Fibroblast of lung (primary cell): ENCODE measurements at regions not wholly inside any gene's neighbourhood (a gene's known extent, or its start where the extent isn't known, plus 50 kb on each side); places are given as distances from the start of the nearest gene placed in this dataset.

Source experiments
- DNase-seq, 2 donors: peaks; one replicate each; pipeline versions ENCODE4 v3.0.0 to v3.0.0-alpha.2; 2010; ENCODE audit warnings: low read depth in 2 of 2
- H2AFZ ChIP-seq: 2 replicates; pipeline ENCODE4 v1.5.1; 2012; ENCODE audit warnings: low read length, control low read depth, inconsistent platforms
- H3K27ac ChIP-seq: 2 replicates; pipeline ENCODE4 v1.5.1; 2011; ENCODE audit warnings: low read length, control low read depth; ENCODE audit not compliant: insufficient read depth
- H3K27me3 ChIP-seq: 2 replicates; pipeline ENCODE4 v1.5.1; 2011; ENCODE audit warnings: mild to moderate bottlenecking, low read length; ENCODE audit not compliant: control insufficient read depth, insufficient read depth
- H3K36me3 ChIP-seq: 2 replicates; pipeline ENCODE4 v1.5.1; 2011; ENCODE audit warnings: low read length; ENCODE audit not compliant: control insufficient read depth, insufficient read depth
- H3K4me1 ChIP-seq: 2 replicates; pipeline ENCODE4 v1.5.1; 2011; ENCODE audit warnings: low read length; ENCODE audit not compliant: control insufficient read depth, insufficient read depth; ENCODE audit errors: extremely low read depth
- H3K4me2 ChIP-seq: 2 replicates; pipeline ENCODE4 v1.5.1; 2011; ENCODE audit warnings: low read length, control low read depth; ENCODE audit not compliant: insufficient read depth; ENCODE audit errors: extremely low read depth
- H3K4me3 ChIP-seq, 4 experiments: fragments of 200-600 bp in 1 of 4; sonication (generic) in 1 of 4; replicated peaks in 1 of 4; 2 replicates each; pipeline ENCODE4 v1.5.1; 2011 to 2016; ENCODE audit warnings: low read length in 4 of 4, low read depth in 3 of 4, mild to moderate bottlenecking in 3 of 4, control low read depth in 2 of 4, inconsistent platforms in 1 of 4, mixed read lengths in 1 of 4; ENCODE audit not compliant: insufficient read depth in 1 of 4; ENCODE audit errors: control extremely low read depth in 1 of 4
- H3K79me2 ChIP-seq: 2 replicates; pipeline ENCODE4 v1.5.1; 2012; ENCODE audit warnings: mild to moderate bottlenecking, low read length, inconsistent platforms; ENCODE audit not compliant: control insufficient read depth, insufficient read depth
- H3K9ac ChIP-seq: 2 replicates; pipeline ENCODE4 v1.5.1; 2011; ENCODE audit warnings: mild to moderate bottlenecking, low read length, control low read depth; ENCODE audit not compliant: insufficient read depth
- H3K9me3 ChIP-seq: 2 replicates; pipeline ENCODE4 v1.5.1; 2012; ENCODE audit warnings: low read depth, low read length; ENCODE audit not compliant: control insufficient read depth, insufficient read depth
- H4K20me1 ChIP-seq: 2 replicates; pipeline ENCODE4 v1.5.1; 2011; ENCODE audit warnings: low read length; ENCODE audit not compliant: control insufficient read depth, insufficient read depth; ENCODE audit errors: extremely low read depth
- CTCF ChIP-seq, 2 donors: IDR thresholded peaks in 1 of 2; conservative IDR thresholded peaks in 1 of 2; 1 replicate in 1 of 2; 2 replicates in 1 of 2; pipeline ENCODE4 v1.5.1; 2011 to 2012; ENCODE audit warnings: low read length in 2 of 2, control low read depth in 1 of 2, inconsistent platforms in 1 of 2, low read depth in 1 of 2, mild to moderate bottlenecking in 1 of 2
- EZH2 ChIP-seq: IDR thresholded peaks from 2 replicates; pipeline ENCODE4 v1.5.1; 2012; ENCODE audit warnings: low read length, control low read depth, mild to moderate bottlenecking; ENCODE audit errors: missing control alignments

DNA sequence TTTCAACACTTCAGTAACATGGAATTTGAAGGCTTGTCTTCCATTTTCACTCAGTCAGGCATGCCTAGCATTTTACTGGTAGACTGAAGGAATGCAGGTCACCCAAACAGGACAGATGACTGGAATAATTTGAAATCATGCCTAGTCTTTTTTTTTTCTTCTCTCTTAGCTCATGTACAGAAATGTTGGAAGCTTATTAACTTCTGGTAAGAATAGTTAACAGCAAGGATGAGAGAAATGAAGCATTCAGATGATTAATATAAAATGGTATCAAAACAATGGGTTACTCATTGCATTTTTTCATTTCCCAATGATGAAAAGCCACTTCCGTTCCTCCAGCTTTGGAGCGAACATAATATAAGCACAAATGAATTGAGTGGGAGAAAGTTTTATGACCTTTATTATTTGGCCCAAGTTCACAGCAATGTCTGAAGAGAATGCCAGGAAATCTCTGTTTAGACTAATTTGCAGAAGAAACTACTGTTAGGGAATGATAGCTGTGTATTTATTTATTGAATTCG is 431.6 kb upstream of the RASGRP1 start:
- Histone ChIP-seq H3K36me3 (no peaks in the 10 kb centered on the region), H3K27me3 (no peaks in the 10 kb centered on the region), H3K4me1 (peaks cover 13% of the 10 kb centered on the region), H3K79me2 (no peaks in the 10 kb centered on the region), H3K4me3 (no peak overlapping the region), H3K27ac (peak overlapping the region; percentile 61), H2AFZ (no peak overlapping the region), H3K9me3 (no peaks in the 10 kb centered on the region), H3K9ac (no peak overlapping the region), H3K4me2 (peak overlapping the region; percentile 33), H4K20me1 (no peaks in the 10 kb centered on the region)
- TF ChIP-seq CTCF (conservative IDR thresholded peaks at IDR 0.05 in 1 of 2, IDR thresholded peaks at IDR 0.05 in 1 of 2; ENCODE audit: low read depth in 1 of 2, low read length in 2 of 2) (no peak), EZH2 (no peak)
- DNase-seq = peak; percentile 85 to 98

DNA sequence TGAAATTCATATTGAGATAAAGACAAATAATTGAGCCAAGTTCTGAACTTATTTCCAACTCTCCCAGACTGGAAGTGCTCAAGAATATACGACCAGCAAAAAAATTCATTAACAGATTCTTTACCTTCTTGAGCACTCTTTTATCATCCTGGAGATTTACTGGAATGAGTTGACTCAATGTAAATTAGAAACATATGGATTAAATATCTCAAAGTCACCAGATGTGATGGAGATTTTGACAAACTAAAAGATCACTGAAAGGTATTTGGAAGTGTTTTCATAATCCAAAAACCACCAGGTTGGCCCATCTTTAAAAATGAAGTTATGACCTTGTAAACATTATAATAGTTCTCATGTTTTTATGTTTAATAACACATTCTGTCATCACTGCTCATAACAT is 433.2 kb upstream of the RASGRP1 start:
- H3K4me1 ChIP-seq = peaks cover 9% of the 10 kb centered on the region
- no peak overlapping the region for H2AFZ ChIP-seq
- TF ChIP-seq EZH2 (no peak), CTCF (conservative IDR thresholded peaks at IDR 0.05 in 1 of 2, IDR thresholded peaks at IDR 0.05 in 1 of 2; ENCODE audit: low read depth in 1 of 2, low read length in 2 of 2) (no peak)
- H3K9ac ChIP-seq = no peak overlapping the region
- no peak for DNase-seq
- H3K79me2 ChIP-seq = no peaks in the 10 kb centered on the region
- no peak overlapping the region for H3K4me2 ChIP-seq
- H3K36me3 ChIP-seq = no peaks in the 10 kb centered on the region
- no peak overlapping the region for H3K4me3 ChIP-seq
- no peak overlapping the region for H3K27ac ChIP-seq
- no peaks in the 10 kb centered on the region for H4K20me1 ChIP-seq
- no peaks in the 10 kb centered on the region for H3K27me3 ChIP-seq
- no peaks in the 10 kb centered on the region for H3K9me3 ChIP-seq

DNA sequence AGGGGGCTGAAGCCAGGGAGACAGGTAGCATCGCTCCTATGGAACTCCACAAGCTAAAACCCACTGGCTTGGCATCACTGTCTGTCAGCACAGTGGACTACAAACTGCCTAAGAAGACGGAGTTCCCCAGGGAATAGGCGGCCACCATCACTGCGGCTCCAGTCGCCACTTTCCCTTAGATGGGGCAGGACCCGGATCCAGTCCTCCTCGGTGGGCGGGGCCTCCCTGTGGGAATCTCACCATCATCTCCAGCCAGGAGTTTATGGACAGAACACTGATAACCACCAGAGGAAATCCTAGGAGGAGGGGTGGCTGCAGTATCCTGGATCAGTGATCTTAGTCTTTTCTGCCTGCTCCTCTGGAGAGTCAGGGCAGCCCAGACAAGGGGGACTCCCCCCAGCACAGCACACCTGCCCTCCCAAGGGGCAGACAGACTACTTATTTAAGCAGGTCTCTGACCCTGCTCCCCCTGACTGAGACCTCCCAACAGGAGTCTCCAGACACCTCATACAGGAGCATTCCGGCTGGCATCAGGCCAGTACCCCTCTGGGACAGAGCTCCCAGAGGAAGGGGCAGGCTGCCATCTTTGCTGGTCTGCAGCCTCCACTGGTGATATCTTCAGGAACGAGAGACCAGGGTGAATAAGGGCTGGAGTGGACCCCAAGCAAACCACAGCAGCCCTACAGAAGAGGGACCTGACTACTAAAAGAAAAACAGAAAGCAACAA is 435.6 kb upstream of the RASGRP1 start:
- Histone ChIP-seq H3K79me2 (no peaks in the 10 kb centered on the region), H3K9ac (no peak overlapping the region), H2AFZ (no peak overlapping the region), H3K4me2 (no peak overlapping the region), H3K36me3 (no peaks in the 10 kb centered on the region), H4K20me1 (no peaks in the 10 kb centered on the region), H3K4me1 (peaks cover 9% of the 10 kb centered on the region), H3K9me3 (no peaks in the 10 kb centered on the region), H3K27me3 (no peaks in the 10 kb centered on the region), H3K4me3 (no peak overlapping the region), H3K27ac (no peak overlapping the region)
- TF ChIP-seq EZH2 = no peak
- no peak for TF ChIP-seq CTCF (conservative IDR thresholded peaks at IDR 0.05 in 1 of 2, IDR thresholded peaks at IDR 0.05 in 1 of 2; ENCODE audit: low read depth in 1 of 2, low read length in 2 of 2)
- no peak for DNase-seq
